ENCODE measurements at regions not wholly inside any gene's neighbourhood (a gene's known extent, or its start where the extent isn't known, plus 50 kb on each side); places are given as distances from the start of the nearest gene placed in this dataset.

- TF ChIP-seq CTCF (IDR thresholded peaks at IDR 0.05 in 8 of 11, conservative IDR thresholded peaks at IDR 0.05 in 3 of 11) (no peak), POLR2A (IDR thresholded peaks at IDR 0.05) (no peak), POLR2AphosphoS5 (IDR thresholded peaks at IDR 0.05) (no peak)
Observed at GRCh38 chr14:54083549-54084239, 127.1 kb upstream of the BMP4 start.

Measured in spleen (tissue), 7 donors.